Transverse colon (tissue), 3 donors: ENCODE measurements at regions not wholly inside any gene's neighbourhood (a gene's known extent, or its start where the extent isn't known, plus 50 kb on each side); places are given as distances from the start of the nearest gene placed in this dataset.

Source experiments
- POLR2A ChIP-seq: fragments of 450-650 bp; IDR thresholded peaks from one replicate; pipeline ENCODE4 v1.6.1; 2016; ENCODE audit warnings: antibody characterized with exemption, mild to moderate bottlenecking, moderate library complexity
- TF ChIP-seq, protein P1 (sequence below), 5 experiments: fragments of 200-600 bp in 3 of 5; fragments of 450-650 bp in 2 of 5; sonication (generic) in 3 of 5; IDR thresholded peaks; 1 replicate in 2 of 5; 2 replicates in 3 of 5; pipeline ENCODE4 v1.5.1; 2016 to 2017; ENCODE audit warnings: antibody characterized with exemption in 5 of 5, inconsistent platforms in 3 of 5, mild to moderate bottlenecking in 2 of 5, moderate library complexity in 1 of 5

DNA sequence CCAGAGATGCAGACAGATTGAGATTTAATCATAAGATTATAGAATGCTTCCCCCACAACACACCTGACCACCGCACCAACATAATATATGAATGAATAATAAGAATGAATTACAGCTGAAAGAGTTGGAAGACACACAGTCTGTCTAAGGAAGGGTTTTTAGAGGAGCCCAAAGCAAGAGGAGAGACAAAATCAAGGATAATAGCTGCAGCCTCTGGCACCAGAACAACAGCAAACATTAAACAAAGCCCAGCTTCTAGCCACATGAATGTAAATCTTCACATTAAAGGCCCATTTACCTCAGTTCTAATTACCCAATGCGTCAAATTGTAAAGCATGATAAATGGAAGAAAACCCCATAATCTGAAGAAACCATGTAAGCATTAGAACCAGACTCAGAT is 133.9 kb downstream of the SPCS3 start:
- TF ChIP-seq, protein P1, sequence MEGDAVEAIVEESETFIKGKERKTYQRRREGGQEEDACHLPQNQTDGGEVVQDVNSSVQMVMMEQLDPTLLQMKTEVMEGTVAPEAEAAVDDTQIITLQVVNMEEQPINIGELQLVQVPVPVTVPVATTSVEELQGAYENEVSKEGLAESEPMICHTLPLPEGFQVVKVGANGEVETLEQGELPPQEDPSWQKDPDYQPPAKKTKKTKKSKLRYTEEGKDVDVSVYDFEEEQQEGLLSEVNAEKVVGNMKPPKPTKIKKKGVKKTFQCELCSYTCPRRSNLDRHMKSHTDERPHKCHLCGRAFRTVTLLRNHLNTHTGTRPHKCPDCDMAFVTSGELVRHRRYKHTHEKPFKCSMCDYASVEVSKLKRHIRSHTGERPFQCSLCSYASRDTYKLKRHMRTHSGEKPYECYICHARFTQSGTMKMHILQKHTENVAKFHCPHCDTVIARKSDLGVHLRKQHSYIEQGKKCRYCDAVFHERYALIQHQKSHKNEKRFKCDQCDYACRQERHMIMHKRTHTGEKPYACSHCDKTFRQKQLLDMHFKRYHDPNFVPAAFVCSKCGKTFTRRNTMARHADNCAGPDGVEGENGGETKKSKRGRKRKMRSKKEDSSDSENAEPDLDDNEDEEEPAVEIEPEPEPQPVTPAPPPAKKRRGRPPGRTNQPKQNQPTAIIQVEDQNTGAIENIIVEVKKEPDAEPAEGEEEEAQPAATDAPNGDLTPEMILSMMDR (IDR thresholded peaks at IDR 0.05): no peak
- no peak for TF ChIP-seq POLR2A
